ENCODE measurements at regions not wholly inside any gene's neighbourhood (a gene's known extent, or its start where the extent isn't known, plus 50 kb on each side); places are given as distances from the start of the nearest gene placed in this dataset.

- TF ChIP-seq CTCF (IDR thresholded peaks at IDR 0.05) (no peak), POLR2A (IDR thresholded peaks at IDR 0.05) (no peak)
Observed at GRCh38 chr10:111956841-111957240, 226.7 kb downstream of the GPAM start.
